SK-N-SH treated with all-trans-retinoic acid at 6 μM for 48 hours (cell line): ENCODE measurements at regions not wholly inside any gene's neighbourhood (a gene's known extent, or its start where the extent isn't known, plus 50 kb on each side); places are given as distances from the start of the nearest gene placed in this dataset.

ENCODE experiments used
- ESRRG ChIP-seq: fragments of 250-450 bp; sonication (Bioruptor Pico); IDR thresholded peaks from 2 replicates; pipeline ENCODE4 v1.6.1; 2021; ENCODE audit warnings: mild to moderate bottlenecking
- ISL1 ChIP-seq: fragments of 250-450 bp; sonication (Bioruptor Pico); IDR thresholded peaks from 2 replicates; pipeline ENCODE4 v2.1.2; 2022; ENCODE audit warnings: mild to moderate bottlenecking, moderate library complexity
- OSR1 ChIP-seq: fragments of 250-450 bp; sonication (Bioruptor Pico); IDR thresholded peaks from 2 replicates; pipeline ENCODE4 v1.8.0; 2022; ENCODE audit warnings: moderate library complexity, mild to moderate bottlenecking, inconsistent platforms
- POU6F1 ChIP-seq: fragments of 250-450 bp; sonication (Bioruptor Pico); IDR thresholded peaks from 2 replicates; pipeline ENCODE4 v1.8.0; 2021; ENCODE audit warnings: low read depth, mild to moderate bottlenecking, moderate library complexity, borderline replicate concordance
- RARB ChIP-seq: fragments of 250-450 bp; sonication (Bioruptor Pico); IDR thresholded peaks from 2 replicates; pipeline ENCODE4 v1.8.0; 2021; ENCODE audit warnings: mild to moderate bottlenecking, moderate library complexity
- TCF4 ChIP-seq: fragments of 250-450 bp; sonication (Bioruptor Pico); IDR thresholded peaks from 2 replicates; pipeline ENCODE4 v1.8.0; 2021; ENCODE audit warnings: mild to moderate bottlenecking, moderate library complexity, borderline replicate concordance
- ZC3H10 ChIP-seq: fragments of 250-450 bp; sonication (Bioruptor Pico); IDR thresholded peaks from 2 replicates; pipeline ENCODE4 v1.5.1; 2021; ENCODE audit warnings: mild to moderate bottlenecking, moderate library complexity
- ZFP30 ChIP-seq: fragments of 450-650 bp; formaldehyde crosslinking; IDR thresholded peaks from 2 replicates; pipeline ENCODE4 v1.5.0; 2022; ENCODE audit warnings: mild to moderate bottlenecking, moderate library complexity

- TF ChIP-seq ZC3H10 (no peak), ESRRG (CRISPR knock-in tag) (no peak), OSR1 (CRISPR knock-in tag) (no peak), ISL1 (CRISPR knock-in tag) (no peak), RARB (CRISPR knock-in tag) (no peak), ZFP30 (CRISPR knock-in tag) (no peak), TCF4 (CRISPR knock-in tag) (no peak), POU6F1 (no peak)
These were observed 61.5 kb upstream of the MEF2A start for GRCh38 chr15:99504071-99504822.
